ENCODE measurements at regions not wholly inside any gene's neighbourhood (a gene's known extent, or its start where the extent isn't known, plus 50 kb on each side); places are given as distances from the start of the nearest gene placed in this dataset.
A peak's percentile ranks its signal among the peaks of the same experiment; 100 is the strongest.

DNA sequence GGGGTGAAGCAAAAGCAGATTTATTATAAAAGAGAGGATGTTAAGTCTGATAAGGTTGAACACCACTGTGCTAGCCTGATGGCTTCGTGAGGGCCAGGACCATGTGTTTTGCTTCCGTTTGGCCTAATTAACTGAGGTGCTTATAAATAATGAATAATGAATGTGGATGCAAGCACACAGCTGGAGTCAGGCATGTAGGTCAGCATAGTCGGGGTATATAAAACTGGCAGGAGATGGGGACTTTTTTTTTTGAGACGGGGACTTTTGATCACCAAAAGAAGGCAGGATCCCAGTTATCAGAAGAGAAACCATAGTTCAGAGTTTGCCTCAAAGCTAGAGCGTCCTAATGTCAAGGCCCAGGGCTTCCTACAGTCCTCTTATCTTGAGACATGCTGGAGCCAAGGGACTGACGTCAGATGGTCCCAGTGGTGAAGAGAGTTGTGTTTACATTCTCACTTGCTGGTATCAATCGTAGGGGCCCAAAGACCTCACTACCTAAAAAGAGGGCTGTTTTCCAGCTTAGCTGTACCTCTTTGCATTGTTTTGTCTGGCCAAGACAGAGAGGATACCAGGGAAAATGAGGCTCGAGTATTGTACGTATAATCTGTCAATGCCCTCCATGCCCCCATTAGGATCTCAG is 50.4 kb downstream of the RTL9 start:
- DNase-seq: no peak

DNA sequence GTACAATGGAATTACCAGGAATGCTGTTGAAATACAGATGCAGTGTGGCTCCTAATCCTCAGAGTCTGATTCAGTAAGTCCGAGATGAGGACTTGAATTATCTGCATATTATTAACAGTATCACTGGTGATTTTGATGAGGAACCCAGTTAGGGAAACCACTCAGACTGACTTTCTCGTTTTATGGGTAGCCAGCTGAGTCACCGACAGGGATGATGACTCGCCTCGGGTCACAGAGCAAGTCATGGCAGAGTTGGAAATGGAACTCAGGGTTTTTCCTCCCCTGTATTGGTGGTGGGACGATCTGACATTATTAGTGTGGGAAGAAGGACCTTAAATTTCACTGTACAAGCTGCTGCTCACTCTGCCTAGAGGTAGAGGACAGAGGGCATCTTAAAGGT is 51.3 kb downstream of the RTL9 start:
- peak; percentile 36 for DNase-seq

GRCh38 chrX:110410603-110411002 is 52.0 kb downstream of the RTL9 start:
- DNase-seq: no peak

DNA sequence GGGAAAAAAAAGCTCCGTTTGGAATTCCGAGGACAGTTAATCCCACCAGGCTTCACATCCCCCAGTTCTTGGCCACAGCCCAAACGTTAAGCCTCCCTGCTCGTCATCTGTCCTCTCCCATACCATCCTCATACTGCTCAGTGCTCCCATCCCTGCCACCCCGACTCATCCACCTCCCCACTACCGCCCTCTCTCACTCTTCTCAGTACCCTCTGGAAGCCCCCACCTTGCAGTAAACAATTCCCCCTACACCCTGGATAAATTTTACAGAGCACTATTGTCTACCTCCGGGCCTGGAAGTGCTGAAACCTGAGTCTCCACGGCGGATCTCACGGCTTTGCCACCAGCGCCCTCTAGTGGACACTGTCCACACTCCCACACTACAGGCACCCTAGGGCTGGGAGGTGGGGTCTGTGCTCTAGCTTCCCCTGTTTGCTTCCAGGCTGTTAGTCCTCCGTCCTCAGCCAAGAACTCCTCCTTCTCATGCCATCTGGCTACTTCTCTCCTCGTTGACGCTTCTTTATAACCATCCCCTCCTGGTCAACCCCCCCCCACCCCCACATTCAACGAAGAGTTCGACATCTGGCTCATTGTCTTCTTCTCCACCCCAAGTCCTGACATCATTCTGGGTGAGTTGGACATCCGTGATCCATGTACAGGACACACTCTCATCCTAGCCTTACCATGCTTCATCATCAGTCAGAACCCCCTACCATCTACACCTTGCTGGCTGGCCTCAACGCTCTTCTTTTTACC is 54.5 kb downstream of the RTL9 start:
- DNase-seq: peak; percentile 81

GRCh38 chrX:110413727-110414124 is 55.1 kb downstream of the RTL9 start:
- DNase-seq: no peak

- no peak for DNase-seq
These were observed 55.6 kb downstream of the RTL9 start for GRCh38 chrX:110414273-110414672.

- DNase-seq: no peak
These were observed 56.2 kb downstream of the RTL9 start for GRCh38 chrX:110414679-110415439.

DNA sequence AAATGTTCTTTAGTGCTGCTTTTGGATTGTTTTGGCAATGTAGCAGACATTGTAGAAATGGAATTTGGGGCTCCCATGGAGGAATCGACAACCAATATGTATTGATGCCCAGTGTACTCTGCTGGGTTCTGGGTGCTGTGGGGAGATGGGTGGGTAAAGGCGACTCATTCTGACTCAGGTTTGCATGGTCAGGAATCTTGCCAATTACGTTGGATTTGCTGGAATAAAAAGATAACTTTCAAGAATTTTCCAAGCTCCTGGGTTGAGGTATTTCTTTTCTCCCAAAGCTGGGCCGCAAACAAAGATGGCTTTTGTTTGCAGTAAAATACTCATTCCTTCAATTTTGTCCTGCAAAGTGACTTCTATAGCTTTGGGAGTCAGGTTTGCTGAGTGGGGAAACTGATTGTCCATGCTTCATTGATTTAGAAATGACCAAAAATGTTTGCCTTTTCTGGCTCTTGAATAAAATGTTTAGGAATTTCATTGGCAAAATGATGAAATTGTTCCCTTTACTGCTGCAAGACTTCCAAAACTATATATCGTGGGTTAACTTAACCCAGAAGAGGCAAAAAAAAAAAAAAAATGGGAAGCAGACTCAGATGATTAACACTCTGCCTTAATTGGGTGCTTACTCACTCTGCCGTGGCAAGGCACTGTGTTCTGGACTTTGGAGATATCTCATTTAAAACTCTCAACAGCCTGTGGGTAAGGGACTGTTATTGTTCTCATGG is 57.0 kb downstream of the RTL9 start:
- no peak for DNase-seq

GRCh38 chrX:110417128-110417527 is 58.5 kb downstream of the RTL9 start:
- DNase-seq: no peak

DNA sequence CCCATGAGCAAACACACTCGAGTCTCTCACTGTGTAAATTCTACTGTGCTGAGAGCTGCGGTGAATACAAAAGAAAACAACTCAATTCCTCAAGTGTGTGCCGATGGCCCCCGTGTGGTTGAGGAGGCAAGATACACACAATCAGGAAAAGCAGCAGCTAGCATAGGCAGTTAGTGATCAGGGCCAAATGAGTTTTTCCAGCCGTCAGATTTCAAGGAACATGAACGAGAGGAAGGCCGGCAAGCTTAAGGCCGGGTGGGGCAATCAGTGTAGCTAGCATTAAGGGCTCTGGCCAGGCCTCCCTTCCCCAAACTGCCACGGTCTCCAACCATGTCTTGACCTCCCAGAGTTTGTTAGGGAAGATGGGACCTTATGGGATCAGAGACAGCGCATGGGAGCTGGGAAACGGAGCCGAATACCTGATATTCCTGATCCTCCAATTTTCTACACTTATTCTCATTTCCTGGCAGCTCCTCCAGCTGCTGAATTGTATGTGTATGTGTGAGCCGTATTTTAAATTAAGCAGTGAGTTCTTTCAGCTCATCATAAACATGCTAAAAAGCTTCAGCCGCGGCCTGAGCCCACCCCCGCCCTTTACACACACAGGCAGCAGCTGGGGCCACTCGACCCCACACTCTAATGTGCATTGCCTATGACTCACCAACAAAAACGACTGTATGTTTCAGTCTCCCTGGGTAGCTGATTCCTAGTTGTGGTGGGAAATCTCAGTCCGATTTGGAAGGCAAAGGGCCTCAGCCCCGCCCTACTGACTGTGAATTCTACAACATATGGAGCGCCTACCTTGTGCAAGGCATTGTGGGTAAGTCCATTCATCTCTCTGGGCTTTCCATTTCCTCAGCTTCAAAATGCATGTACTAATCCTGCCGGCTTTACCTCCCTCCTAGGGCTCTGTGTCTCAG is 59.9 kb downstream of the RTL9 start:
- DNase-seq: peak; percentile 85

DNA sequence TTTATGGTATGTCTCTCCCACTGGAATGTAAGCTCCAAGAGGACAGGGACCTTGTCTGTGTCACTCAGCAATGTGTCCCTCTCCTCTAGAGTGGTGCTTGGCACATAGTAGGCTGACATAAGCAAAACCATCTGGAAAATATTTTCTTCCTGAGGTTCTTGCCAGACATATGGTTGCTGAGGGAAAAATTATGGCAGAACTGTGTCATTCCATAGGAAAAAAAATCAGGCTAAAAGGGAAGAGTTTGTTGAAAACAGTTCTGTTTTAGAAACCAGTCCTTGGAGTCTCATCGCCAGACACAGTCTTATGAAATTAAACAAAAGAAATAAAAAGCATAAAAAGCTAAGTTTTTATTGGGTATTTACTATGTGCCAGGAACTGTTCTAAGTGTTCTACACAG is 60.9 kb downstream of the RTL9 start:
- DNase-seq: no peak

DNA sequence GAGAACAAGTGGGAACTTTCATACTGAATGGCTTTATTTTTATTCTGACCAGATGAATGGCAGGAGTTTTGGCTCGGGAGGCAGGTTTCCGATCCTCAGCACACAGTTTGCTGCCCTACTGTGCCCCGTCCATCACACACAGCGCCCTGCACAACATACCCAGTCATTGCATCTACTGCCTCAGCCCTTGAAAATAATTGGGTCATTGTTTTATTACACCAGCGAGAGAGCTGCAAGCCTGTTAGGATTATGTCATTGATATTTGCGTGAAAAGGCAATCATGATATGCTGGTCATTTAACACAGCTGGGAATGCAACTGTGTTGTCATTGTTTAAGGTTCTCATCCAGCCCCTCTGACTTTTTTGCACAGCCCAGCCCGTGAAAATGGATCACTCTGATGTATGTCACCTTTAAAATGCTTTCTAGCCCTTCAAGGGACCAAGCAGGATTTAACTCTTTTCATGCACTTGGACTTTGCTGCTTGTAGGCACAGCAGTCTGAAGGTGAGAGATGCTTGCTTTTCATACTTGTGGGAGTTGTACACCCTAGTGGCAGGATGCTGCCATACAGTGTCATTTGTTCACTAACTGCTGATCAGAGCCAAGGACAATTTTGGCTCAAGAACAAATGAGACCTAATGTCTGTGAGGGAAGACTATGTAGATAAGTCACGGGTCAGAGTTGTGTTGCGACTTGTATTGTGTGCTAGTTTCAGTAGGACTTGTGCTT is 62.3 kb downstream of the RTL9 start:
- peak; percentile 36 for DNase-seq

DNA sequence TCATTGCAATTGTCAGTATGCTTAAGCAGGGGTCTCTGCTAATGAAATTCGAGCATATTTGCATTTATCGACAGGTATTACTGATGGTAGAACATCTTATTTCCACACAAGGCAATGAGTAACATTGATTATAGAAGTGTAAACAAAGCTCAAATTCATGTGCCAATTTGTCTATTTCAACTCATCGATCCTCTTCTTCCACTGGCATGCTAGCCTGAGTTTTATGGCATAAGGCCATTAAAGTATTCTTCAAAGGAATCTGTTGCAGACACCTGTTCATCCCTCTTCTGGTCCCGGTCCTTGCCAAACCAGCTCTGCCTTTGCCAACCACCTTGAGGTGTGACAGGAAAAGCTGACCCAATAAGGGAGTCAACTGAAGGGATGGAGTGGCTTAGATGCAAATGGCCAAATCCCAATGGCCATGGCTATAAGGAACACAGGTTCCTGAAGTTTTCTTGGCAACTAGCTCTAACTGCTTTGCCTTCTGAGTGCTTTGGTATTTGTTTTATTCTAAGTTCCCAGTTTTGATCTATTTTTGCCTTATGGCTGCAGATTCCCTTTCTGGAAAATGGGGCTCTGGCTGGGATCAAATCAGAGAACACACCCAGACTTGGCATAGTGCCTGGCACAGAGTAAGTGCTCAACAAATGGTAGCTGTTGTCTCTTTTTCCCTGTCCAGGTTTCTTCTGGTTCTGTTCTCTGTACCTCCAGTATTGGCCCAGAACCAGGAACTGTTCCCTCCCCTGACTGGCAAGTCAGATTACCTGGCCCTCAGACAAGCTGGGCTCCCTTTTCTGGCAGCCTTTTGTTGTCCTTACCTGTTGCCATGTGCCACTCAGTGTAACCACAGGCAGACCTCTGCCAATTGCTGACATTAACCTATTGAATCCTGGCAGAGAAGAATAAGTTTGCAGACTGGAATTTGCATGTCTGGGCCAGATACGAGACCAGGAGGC is 63.1 kb downstream of the RTL9 start:
- DNase-seq: peak; percentile 13

- DNase-seq: no peak
These were observed 66.8 kb downstream of the RTL9 start for GRCh38 chrX:110425222-110426154.

- no peak for DNase-seq
These were observed 67.5 kb downstream of the RTL9 start for GRCh38 chrX:110426155-110426504.

DNA sequence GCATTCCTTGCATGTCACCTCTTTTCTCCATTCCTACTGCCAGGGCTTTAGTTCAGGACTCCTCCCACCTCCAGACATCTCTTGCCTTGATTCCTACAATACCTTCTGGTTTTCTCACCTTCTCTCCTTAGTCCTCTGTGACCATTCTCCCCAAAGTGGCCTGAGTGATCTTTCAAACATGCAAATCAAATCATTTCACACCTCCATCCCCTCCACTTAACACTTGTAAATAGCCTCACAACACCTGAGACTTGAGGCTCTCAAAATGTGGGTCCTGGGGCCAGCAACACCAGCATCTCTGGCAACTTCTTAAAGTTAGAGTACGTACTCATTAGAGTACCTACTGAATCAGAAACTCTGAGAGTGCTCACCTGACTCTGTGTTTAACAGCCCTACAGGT is 68.4 kb downstream of the RTL9 start:
- no peak for DNase-seq

DNA sequence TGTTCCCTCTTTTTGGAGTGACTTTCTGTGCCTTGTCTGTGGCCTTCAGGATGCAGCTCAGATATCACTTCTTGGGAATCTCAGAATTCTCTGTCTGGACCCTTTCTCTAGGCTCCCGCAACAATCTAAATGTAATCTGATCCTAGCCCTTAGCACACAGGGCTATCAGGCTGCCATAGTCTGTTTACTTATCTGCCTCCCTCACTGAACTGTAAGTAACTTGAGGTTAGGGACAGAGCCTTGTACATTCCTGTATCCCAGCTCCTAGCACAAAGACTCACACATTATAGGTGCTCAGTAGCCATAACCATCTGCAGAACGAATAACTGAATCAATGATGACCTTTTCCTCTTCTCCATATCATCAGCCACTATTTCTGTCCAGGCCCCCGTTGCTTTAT is 69.5 kb downstream of the RTL9 start:
- no peak for DNase-seq

- DNase-seq: no peak
These were observed 71.8 kb downstream of the RTL9 start for GRCh38 chrX:110430293-110431076.

Measured in DMS53 (cell line).